Stomach (tissue), 4 donors: ENCODE measurements at regions not wholly inside any gene's neighbourhood (a gene's known extent, or its start where the extent isn't known, plus 50 kb on each side); places are given as distances from the start of the nearest gene placed in this dataset.

ENCODE experiments used
- POLR2A ChIP-seq, 4 donors: fragments of 450-650 bp; IDR thresholded peaks; one replicate each; pipeline ENCODE4 v1.6.1; 2016; ENCODE audit warnings: antibody characterized with exemption in 4 of 4, control low read depth in 2 of 4, mild to moderate bottlenecking in 1 of 4, moderate library complexity in 1 of 4
- TF ChIP-seq, protein P1 (sequence below), 7 experiments: fragments of 450-650 bp in 4 of 7; fragments of 200-600 bp in 3 of 7; sonication (generic) in 3 of 7; IDR thresholded peaks; one replicate each; pipeline ENCODE4 v1.5.1; 2016 to 2019; ENCODE audit warnings: antibody characterized with exemption in 7 of 7, control low read depth in 2 of 7, mild to moderate bottlenecking in 1 of 7

DNA sequence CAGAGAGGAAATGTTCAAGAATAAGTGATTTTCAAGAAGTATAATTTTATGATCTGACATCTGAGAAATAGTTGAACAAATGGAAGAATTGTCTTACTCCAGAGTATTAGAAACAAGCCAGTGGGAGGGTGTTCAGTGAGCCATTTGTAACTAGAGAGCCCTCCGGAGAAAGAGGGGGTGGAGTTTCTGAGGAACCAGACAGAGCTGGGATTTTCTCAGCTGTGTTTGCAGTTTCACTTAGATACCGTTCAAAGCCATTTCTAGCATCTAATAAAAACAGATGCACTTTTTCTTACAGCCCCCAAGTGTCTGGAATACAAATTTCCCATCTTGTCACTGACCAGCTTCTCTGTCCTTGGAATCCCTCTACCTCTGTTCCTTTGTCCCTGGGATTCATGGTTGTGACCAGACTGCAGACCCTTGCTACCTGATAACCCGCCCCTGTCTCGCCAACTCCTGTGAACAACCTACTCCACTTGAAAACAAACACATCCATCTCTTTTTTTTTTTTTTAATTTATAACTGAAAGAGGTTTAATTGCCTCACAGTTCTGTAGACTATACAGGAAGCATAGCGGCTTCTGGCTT, 132.8 kb upstream of the KLF3 start:
- no peak for TF ChIP-seq POLR2A (IDR thresholded peaks at IDR 0.05)
- TF ChIP-seq, protein P1, sequence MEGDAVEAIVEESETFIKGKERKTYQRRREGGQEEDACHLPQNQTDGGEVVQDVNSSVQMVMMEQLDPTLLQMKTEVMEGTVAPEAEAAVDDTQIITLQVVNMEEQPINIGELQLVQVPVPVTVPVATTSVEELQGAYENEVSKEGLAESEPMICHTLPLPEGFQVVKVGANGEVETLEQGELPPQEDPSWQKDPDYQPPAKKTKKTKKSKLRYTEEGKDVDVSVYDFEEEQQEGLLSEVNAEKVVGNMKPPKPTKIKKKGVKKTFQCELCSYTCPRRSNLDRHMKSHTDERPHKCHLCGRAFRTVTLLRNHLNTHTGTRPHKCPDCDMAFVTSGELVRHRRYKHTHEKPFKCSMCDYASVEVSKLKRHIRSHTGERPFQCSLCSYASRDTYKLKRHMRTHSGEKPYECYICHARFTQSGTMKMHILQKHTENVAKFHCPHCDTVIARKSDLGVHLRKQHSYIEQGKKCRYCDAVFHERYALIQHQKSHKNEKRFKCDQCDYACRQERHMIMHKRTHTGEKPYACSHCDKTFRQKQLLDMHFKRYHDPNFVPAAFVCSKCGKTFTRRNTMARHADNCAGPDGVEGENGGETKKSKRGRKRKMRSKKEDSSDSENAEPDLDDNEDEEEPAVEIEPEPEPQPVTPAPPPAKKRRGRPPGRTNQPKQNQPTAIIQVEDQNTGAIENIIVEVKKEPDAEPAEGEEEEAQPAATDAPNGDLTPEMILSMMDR (IDR thresholded peaks at IDR 0.05) = no peak
